ENCODE measurements at regions not wholly inside any gene's neighbourhood (a gene's known extent, or its start where the extent isn't known, plus 50 kb on each side); places are given as distances from the start of the nearest gene placed in this dataset.
"Not testable (repeated sequence)": the region's sequence is repeated elsewhere in the genome, so short reads cannot be mapped to it uniquely, and the experiment has no call there.

DNA sequence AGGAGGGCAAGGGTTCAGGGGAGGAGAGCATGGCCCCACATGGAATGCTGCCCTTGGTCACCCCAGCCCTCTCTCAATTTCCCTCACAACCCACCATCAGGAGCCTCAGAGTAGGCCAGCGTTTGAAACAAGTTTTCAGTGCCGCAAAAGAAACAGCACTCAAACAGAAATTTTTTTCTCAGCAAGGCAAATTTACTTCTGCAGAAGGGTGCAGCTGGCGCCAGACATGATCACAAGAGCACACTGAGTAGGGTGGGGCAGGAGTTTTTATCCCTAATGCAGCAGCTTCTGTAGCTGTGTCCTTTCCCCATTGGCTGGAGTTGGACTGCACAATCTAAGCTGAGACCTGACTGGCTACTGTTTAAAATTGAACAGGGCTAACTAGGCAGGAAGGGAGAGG lies 287.8 kb upstream of the CDYL start:
- no peak for DNase-seq

DNA sequence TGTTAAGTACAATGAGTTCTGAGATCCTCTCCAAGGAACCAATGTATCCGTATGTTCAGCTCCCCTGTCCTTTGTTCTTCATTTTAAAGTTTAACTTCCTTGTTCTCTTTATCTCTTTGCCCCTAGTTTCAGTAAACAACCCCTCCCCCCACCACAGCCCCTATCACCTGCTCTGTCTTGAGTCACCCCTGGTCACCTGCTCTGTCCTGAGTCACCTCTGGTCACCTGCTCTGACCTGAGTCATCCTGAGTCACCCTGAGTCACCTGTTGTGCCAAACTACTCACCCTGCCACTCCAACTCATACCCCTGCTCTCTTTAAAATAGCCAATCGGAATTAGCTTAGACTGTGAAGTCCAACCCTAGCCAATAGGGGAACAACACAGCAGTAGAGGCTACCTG lies 288.7 kb upstream of the CDYL start:
- DNase-seq: no peak

DNA sequence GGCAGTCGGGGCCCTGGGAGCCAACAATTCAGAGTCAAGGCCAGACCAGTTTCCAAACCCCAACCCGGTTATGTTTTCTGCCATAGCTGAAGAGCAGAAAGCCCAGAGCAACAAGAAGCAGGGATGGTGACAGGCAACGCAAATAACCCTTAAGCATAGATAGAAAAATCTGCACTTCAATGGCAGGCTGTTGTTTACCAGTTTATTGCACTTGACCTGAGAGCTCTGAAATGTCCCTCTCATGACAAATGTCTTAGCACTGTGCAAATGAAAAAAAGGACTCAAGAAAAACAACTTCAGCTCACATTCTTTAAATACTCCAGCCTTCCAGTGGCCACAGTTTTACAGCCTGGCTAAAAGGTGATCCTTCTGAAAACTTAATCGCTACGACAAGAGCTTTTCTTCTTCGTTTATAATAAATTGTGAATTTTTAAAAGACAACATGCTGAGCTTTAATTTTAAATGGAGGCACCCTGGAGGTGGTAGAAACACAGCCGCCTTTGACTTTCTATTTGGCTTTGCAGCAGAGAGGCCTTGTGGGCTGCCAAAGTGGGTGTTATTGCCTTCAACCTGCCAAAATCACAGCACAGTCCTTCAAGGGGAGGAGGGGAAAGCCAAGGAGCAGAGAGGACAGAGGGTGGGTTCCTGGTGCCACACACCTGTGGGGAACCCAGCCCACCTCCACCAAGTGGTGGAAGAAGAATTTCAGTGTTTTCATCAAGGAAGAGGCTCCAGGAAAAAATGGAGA lies 289.5 kb upstream of the CDYL start:
- DNase-seq: no peak

DNA sequence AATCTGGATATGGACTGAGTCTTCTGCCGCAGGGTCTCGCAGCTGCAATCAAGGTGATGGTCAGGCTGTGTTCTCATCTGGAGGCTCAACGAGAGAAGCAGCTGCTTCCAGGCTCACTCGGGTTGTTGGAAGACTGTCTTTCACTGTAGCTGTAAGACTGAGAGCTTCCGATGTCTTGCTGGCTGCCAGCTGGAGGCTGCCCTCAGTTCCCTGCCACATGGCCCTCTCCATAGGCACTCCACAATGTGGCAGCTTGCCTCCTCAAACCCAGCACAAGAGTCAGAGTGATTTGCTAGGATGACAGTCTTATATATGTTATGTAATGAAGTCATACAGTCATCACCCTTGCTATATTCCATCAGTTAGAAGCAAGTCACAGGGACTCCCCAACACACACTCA lies 290.5 kb upstream of the CDYL start:
- DNase-seq: no peak

DNA sequence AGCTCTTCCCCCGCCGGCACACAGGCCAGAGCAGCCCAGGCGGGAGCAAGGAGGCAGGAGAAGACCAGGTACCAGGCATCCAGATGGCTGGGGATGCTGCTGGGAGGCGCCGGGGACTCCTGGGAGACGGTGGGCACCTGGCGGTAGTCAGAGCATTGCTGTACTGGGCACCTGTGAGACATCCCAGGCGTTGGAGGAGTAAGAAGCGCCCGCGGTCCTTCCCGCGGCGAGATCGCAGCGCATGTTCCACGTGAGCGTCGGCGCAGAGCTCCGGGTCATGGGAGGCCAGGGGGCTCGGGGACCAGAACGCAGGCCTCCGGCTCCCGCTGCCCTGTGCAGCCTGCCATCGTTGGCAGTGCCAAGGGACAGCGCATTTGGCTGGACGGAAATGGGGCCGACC lies 293.7 kb upstream of the CDYL start:
- DNase-seq: no peak

DNA sequence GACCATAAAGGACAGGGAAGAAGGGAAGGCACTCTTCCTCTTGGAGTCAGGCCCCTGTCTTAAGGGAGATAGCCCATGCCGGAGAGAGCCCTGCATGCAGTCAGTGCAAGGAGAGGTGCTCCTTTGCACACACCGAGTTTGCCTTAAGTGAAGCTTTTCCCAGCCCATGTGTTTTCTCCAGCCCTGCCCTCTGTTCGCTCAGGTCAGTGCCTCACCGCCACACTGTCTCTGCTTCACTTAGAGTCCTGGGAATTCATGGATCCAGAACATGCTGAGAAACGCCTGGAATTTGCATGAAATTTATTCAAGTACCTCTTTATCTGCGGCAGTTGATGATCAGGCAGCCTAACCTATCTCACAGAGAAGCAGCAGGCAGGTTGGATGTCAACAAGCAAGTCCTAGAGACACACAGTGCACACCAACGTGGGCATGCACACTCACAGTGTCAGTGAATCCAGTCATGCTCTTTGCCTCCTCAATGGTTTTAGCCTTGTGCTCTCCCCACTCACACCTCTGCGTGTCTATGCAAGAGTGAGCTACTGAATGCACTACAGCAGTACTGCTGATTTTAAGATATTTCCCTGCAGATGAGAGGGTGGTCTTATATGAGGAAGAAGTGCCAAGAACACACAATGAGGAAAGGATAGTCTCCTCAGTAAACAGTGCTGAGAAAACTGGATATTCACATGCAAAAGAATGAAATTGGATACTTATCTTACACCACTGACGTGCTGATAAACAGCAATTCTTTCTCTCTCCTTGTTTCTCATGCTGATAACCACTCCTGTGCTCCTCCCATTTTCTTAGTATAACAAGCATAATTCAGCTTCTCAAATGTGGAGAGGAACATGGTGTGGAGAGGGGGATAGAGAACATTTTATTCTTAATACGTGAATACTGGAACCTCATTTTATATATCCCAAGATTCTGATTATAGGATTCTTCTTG lies 295.1 kb upstream of the CDYL start:
- no peak for DNase-seq

DNA sequence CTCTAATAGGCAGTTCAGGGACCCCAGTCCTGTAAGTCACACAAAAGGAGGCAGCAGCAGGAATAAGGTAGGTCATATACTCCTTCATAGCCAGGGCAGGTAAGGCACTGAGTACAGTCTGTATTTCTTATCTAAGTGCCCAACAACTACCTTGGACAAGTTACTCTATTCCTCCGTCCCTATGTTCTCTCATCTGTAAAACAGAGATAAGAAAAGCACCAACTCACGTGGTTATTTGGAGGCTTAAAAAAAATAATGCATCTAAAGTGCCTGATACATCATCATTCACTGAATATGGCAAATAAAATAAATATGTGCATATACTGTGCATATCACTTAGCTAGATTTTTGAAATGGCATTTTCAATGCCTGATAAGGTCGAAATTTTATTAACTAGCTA lies 298.1 kb upstream of the CDYL start:
- DNase-seq: no peak

DNA sequence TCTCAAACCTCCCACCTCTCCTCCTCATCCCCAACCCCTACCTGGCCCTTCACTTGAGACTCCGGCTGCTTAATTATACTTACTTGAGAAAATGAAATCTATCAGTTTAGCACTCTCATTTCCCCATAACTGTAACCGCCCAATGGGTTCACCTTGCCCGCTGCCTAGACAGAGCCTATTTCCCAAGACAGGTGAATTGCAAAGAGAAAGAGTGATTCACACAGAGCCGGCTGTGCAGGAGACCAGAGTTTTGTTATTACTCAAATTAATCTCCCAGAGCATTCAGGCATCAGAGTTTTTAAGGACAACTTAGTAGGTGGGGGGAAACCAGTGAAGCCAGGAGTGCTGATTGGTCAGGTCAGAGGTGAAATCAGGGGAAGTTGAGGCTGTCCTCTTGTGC lies 301.4 kb upstream of the CDYL start:
- DNase-seq: no peak

DNA sequence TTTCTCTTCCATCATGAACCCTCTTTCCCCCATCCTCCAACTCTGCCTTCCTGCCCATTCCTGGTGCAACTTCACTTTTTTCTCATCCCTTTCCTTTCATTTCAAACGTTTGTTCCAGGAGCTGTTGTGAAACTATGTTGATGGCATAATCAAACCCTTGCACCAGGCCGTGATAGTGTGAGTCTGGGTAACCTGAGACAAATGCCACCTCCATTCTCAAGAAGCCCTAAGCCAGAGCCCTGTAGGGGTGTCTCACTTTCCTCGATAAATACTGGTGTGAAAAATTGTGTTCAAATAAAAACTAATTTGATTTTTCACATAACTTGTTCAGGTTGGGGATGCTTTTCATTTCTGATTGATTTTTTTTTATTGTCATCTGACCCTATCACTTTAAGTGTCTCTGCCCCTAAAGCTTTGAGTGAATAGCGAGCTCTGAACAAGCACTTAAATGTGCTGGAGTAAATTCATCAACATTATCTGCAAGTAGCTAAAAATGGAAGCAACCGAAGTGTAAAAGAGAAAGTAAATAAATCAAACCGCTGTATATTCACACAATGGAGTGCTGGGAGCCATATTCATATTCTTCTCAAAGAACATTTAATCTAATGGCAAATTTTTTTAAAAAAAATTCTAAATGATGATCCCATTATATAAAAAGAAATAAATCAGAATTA lies 303.1 kb upstream of the CDYL start:
- no peak for DNase-seq

DNA sequence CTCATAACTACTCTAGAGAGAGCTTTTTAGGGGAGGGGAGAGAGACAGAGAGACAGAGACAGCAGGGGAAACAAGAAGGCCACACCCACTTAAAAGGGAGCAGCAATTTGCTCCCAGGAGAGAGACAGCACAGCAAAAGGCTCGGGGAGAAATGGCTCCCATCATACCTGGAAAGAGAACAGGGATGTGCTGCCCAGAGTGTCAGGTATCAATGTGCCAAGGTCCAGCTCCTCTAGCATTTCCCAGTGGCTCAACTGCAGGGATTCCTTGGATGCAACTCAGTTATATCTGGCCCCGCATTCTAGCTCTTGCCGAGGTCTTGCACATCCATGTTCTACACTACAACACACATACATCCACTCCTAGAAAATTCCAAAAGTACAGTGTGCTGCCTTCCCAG lies 304.0 kb upstream of the CDYL start:
- no peak for DNase-seq

DNA sequence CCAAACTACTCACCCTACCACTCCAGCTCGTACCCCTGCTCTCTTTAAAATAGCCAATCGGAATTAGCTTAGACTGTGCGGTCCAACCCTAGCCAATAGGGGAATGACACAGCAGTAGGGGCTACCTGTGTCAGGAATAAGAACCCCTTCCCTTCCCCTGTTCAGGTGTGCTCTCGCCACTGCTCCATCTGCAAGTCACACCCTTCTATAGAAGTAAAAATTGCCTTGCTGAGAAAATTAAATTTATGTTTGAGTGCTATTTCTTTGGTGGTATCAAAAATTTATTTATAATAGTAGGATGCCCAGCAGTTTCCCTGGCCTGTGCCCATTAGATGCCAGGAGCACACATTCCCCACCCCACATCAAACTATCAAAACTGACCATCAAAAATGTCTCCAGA lies 304.7 kb upstream of the CDYL start:
- DNase-seq: not testable (repeated sequence)

DNA sequence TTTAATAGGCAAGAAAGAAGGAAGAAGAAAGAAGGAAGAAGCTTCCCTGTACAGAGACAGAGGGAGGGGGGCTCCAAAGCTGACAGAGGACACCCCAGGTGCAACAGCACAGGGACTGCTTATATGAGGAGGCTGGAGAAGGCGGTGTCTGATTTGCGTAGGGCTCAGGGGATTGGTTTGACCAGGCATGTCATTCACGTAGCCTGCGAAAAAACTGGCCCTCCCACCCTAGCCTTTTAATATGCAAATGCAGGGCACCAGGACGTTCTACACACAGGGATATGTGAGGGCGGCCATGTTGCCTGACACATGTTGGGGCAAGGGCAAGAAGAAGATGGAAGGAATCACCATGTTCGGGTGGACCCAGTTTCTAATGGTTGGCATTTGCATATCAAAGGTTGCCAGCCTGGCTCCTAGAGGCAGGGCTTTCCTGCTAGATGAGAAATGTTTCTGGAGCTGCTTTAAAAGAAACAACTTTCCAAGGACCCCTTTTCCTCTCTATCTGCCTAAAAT lies 305.4 kb upstream of the CDYL start:
- no peak for DNase-seq

DNA sequence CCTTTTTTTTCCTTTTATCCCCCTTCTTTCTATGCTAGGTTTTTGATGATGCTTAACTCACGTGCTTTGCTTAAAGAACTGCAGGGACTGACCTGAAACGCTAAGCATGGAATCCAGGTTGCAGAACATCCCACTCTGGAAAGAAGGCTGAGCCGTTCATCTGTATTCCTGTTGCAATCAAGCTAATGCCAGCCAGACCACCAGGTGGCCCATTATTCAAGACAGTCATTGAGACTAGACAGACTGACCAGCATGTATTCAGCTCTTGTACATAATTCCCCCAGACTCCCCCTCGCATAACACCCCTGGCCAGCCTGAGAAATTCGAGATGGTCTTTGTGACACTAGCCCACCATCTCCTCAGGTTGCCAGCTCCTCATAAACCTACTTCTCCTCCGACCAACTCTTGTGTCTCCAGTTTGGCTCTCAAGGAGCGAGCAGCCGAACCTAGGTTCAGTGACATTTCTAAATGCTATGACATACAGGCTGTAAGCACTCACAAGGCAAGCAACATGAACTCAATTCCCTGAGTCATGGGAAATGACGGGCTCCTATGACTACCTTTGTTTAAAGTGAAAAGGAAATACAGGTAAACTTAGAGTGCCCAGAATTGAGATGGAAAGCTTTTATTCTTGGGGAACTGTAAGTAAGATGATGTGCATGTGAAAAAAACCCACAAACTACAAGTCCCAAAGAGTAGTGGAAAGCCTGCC lies 309.3 kb upstream of the CDYL start:
- no peak for DNase-seq

DNA sequence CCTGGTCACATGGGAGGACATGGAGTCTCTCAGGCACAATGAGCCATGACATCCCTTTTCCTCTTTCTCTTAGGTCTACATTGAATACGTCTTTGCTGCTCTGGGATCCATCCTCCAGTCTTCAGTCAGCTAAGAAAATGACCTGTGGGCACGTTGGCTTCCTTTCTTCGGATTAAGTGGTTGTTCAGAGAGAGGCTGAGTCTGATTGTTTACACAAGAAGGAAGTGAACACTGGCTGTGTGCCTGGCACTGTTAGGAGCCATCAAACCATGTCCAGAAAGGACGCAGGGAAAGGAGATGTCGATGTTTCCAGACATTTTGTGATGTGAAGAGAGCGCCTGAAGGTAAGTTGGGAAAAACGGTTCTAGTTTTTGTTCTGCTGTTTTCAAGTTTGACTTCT lies 309.9 kb upstream of the CDYL start:
- DNase-seq: no peak

DNA sequence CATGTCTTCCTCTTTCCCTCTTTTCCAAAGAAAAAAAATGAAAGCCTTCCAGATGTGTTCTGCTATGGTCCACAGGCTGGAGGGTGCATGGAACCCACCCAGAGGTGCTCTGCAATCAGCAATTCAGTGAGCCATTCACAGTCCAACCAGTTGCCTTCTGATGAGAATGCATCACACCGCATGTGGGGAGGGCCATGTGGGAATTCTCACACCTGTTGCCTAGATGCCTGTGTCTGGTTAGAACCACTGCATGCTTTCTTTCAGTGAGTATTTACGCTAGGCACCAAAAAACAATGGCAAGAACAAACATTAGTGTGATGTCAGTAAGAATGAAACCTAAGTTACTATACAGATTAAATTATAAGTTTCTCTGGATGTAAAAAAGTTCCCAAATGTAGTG lies 311.6 kb upstream of the CDYL start:
- DNase-seq: no peak

DNA sequence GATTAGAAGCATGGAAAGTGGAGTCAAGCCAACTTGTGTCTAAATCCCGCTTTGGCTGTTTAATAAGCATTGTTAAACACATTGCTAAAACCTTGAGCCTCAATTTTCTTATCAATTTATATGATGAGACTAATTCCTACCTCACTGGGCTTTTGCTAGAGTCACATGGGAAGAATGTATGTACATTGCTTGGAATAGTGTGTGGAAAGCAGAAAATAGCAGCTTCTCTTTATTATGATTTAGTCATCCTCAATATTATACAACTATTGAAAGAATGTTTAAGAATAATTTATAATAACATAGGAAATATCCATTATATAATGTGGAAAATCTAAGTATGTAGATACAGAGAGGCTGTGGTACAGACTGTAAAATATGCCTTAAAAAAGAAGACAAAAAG lies 313.0 kb upstream of the CDYL start:
- no peak for DNase-seq

DNA sequence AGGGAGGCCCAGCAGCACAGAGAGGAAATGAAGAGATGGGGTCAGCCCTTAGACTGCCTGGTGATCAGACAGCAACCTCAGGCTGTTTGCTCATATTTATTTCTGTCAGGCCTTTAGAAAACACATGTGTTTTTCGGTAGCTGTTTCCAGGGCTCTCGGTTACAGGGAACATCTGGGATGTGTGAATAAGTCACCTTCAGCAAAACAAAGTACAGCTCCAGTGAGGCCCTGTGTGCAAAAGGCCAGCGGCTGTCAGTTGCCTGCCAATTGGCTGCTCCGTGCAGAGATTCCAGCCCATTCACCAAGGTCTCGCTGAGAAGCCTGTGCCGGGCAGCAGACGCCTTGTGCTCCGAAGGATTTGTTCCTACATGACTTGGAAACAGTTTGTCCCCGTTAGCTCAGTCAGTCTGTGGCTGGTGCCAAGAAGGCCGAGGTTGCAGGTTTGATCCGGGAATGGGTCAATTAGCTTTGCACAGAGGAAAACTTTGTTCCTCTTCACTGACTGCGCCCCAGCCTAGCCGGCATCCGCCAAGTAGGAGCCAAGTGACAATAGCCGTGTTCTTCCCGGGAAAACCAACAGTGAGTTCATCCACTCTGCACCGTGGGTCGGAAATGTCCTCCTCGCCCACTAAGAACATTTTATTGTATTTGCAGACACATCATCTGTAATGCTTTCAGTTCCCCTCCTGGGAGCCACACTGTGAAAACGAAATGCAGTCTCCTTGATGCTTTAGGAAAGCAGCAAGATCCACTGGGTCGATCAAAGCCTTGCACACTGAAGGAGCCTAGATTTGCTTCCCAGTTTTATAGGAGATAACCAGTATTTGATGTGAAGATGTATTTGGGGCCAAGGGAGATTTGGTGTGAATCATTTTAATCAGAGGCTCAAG lies 315.4 kb upstream of the CDYL start:
- no peak for DNase-seq

DNA sequence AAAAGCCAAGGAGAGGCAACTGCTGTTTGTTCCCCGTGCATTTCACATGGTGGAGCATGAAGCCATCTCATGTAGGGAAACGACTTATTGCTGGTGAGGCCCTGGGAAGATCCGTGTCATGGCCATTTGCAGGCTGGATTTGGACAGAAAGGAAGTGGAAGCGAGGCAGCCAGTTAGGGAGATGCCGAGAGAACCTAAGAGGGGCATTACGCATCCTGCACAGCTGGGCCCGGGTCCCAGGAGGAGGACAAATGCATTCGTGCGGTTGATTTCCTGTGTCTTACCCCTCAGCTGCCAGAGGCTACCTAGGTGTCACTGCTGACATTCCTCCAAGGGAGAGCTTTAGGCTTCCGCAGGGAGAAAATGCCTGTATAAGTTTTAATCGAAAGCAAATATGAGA lies 316.2 kb upstream of the CDYL start:
- DNase-seq: no peak

DNA sequence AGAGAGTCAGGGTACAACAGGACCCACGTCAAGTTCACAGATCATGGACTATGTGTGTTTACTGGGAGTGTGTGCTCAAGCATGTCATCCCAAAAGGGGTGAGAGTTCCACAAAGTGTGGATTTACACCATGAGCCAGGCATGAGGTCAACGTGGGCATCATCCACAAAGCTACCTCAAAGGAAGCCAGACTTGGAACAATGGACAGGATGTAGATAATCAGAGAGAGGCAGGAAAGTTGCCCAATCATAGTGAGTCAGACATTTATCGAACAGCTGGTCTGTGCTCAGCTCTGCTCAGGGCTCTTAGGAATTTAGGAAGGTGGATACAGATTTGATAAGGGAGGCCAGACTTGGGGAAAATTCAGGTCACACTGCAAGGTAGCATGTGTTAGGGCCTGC lies 317.2 kb upstream of the CDYL start:
- peak; percentile 19 for DNase-seq

DNA sequence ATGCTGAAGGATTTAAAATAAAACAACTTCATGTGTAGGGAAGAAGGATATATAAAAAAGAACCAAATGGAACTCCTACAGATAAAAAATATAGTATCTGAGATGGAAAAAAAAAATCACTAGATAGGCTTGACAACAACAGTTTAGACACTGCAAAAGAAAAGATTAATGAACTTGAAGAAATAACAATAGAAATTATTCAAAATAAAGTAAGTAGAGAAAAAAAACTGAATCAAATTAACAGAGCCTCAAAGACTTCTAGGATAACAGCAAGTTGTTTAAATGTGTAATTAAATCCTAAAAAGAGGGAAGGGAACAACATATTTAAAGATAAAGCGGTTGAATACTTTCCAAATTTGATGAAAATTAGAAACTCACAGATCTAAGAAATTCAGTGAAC lies 316.3 kb upstream of the ECI2 start:
- no peak for DNase-seq

DNA sequence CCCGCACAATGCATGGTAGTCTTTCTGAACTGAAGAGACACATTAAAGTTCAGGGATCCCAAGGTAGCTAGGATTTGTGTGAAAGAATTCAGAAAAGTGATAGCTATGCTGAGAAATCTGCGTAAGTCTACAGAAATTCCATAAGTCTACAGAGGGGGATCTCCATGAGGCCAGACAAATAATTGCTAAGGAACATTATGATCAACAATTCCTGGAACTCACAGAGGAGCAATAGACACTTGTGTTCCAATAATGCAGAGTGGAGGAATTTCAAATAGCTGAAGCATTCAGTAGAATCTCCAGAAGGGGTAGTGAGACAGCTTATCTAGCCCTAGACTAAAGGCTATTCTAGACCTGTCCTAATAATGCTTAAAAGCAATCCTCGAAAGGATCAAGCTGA lies 315.7 kb upstream of the ECI2 start:
- DNase-seq: no peak

DNA sequence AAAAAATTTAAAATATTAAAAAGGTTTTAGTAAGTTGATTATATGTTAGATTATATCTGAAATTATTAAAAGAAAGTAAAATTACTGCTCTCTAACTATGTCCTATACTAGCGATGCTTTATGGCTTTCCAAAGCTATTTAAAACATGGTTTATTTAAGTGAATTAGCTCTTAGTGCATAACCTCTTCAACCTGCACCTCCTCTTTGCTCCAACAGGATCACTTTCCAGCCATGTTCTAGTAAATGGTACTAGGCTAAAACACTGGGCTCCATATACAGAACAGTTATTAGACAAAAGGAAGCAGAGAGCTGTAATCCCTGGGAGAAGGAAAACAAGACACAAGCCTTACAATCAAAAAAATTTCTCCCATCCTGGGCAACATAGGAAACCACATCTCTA lies 314.9 kb upstream of the ECI2 start:
- no peak for DNase-seq
